Ascending aorta (tissue), 2 donors: ENCODE measurements at regions not wholly inside any gene's neighbourhood (a gene's known extent, or its start where the extent isn't known, plus 50 kb on each side); places are given as distances from the start of the nearest gene placed in this dataset.
"Not testable (repeated sequence)": the region's sequence is repeated elsewhere in the genome, so short reads cannot be mapped to it uniquely, and the experiment has no call there.

Source experiments
- DNase-seq, 2 donors: peaks; one replicate each; pipeline ENCODE4 v3.0.0-alpha.2; 2019; ENCODE audit warnings: low spot score in 2 of 2
- H3K27ac ChIP-seq, 2 donors: fragments of 200-600 bp; sonication (generic); one replicate each; pipeline ENCODE4 v1.5.1; 2016 to 2017; ENCODE audit warnings: mild to moderate bottlenecking in 1 of 2
- H3K27me3 ChIP-seq: fragments of 200-600 bp; sonication (generic); one replicate; pipeline ENCODE4 v1.5.1; 2017
- H3K36me3 ChIP-seq, 2 donors: fragments of 200-600 bp; sonication (generic); one replicate each; pipeline ENCODE4 v1.5.1; 2016
- H3K4me1 ChIP-seq, 2 donors: fragments of 200-600 bp; sonication (generic); one replicate each; pipeline ENCODE4 v1.5.1; 2016 to 2017; ENCODE audit warnings: mild to moderate bottlenecking in 1 of 2
- H3K4me3 ChIP-seq, 2 donors: fragments of 200-600 bp; sonication (generic); one replicate each; pipeline ENCODE4 v1.5.1; 2016 to 2017; ENCODE audit warnings: mild to moderate bottlenecking in 1 of 2
- H3K9me3 ChIP-seq, 2 donors: fragments of 200-600 bp; sonication (generic); one replicate each; pipeline ENCODE4 v1.5.1; 2016
- CTCF ChIP-seq, 3 experiments: fragments of 200-600 bp in 2 of 3; fragments of 450-650 bp in 1 of 3; sonication (generic) in 2 of 3; IDR thresholded peaks; one replicate each; pipeline ENCODE4 v1.5.1; 2016 to 2019; ENCODE audit warnings: antibody characterized with exemption in 3 of 3, mild to moderate bottlenecking in 1 of 3, moderate library complexity in 1 of 3
- intact Hi-C: fragments of 100-400 bp; cut with DNase I; formaldehyde crosslinking; loops from one replicate; pipeline ENCODE4 v1.15.1; 2023

GRCh38 chr12:94001691-94002090, 146.7 kb upstream of the PLXNC1 start:
- Histone ChIP-seq H3K9me3 (no peaks in the 10 kb centered on the region), H3K36me3 (no peaks in the 10 kb centered on the region), H3K27me3 (no peaks in the 10 kb centered on the region), H3K4me1 (no peaks in the 10 kb centered on the region), H3K27ac (no peak overlapping the region), H3K4me3 (no peak overlapping the region)
- intact Hi-C loops = no loop called here
- TF ChIP-seq CTCF (IDR thresholded peaks at IDR 0.05) = no peak
- no peak for DNase-seq

GRCh38 chr12:94002925-94003324, 145.5 kb upstream of the PLXNC1 start:
- H3K27ac ChIP-seq, H3K36me3 ChIP-seq, H3K9me3 ChIP-seq, H3K27me3 ChIP-seq, intact Hi-C loops, H3K4me1 ChIP-seq, DNase-seq, H3K4me3 ChIP-seq: not testable (repeated sequence)

GRCh38 chr12:94007833-94008232, 140.5 kb upstream of the PLXNC1 start:
- H3K4me1 ChIP-seq, DNase-seq, intact Hi-C loops, H3K9me3 ChIP-seq, H3K36me3 ChIP-seq, H3K4me3 ChIP-seq, H3K27me3 ChIP-seq, H3K27ac ChIP-seq: not testable (repeated sequence)

- no peaks in the 10 kb centered on the region for H3K4me1 ChIP-seq
- no peak overlapping the region for H3K4me3 ChIP-seq
- no peaks in the 10 kb centered on the region for H3K36me3 ChIP-seq
- H3K27me3 ChIP-seq = no peaks in the 10 kb centered on the region
- H3K9me3 ChIP-seq = no peaks in the 10 kb centered on the region
- TF ChIP-seq CTCF (IDR thresholded peaks at IDR 0.05) = no peak
- intact Hi-C loops = no loop called here
- H3K27ac ChIP-seq = no peak overlapping the region
- no peak for DNase-seq
Measured at GRCh38 chr12:94010307-94010706, 138.1 kb upstream of the PLXNC1 start.

- H3K4me1 ChIP-seq = no peaks in the 10 kb centered on the region
Measured at GRCh38 chr12:94012071-94012470, 136.3 kb upstream of the PLXNC1 start.

GRCh38 chr12:94012590-94012989, 135.8 kb upstream of the PLXNC1 start:
- no peak for TF ChIP-seq CTCF (IDR thresholded peaks at IDR 0.05)
- Histone ChIP-seq H3K36me3 (no peaks in the 10 kb centered on the region), H3K27ac (no peak overlapping the region), H3K4me1 (no peaks in the 10 kb centered on the region), H3K4me3 (no peak overlapping the region), H3K27me3 (no peaks in the 10 kb centered on the region), H3K9me3 (peaks cover 0 to 6% of the 10 kb centered on the region in 2 donors)
- no peak for DNase-seq
- intact Hi-C loops = no loop called here

More at GRCh38 chr12:94012071-94012470, 136.3 kb upstream of the PLXNC1 start:
- intact Hi-C loops = no loop called here
- no peaks in the 10 kb centered on the region for H3K36me3 ChIP-seq
- DNase-seq = no peak
- TF ChIP-seq CTCF (IDR thresholded peaks at IDR 0.05) = no peak
- H3K9me3 ChIP-seq = peaks cover 0 to under 1% of the 10 kb centered on the region in 2 donors
- no peak overlapping the region for H3K27ac ChIP-seq
- H3K27me3 ChIP-seq = no peaks in the 10 kb centered on the region
- H3K4me3 ChIP-seq = no peak overlapping the region

- intact Hi-C loops, H3K9me3 ChIP-seq, H3K4me1 ChIP-seq, H3K27me3 ChIP-seq, DNase-seq, H3K36me3 ChIP-seq, H3K27ac ChIP-seq, H3K4me3 ChIP-seq: not testable (repeated sequence)
Measured at GRCh38 chr12:94017247-94017646, 131.1 kb upstream of the PLXNC1 start.
